GM18502 (cell line): ENCODE measurements at regions not wholly inside any gene's neighbourhood (a gene's known extent, or its start where the extent isn't known, plus 50 kb on each side); places are given as distances from the start of the nearest gene placed in this dataset.

Experiments used
- ATAC-seq: cut with Tn5 transposase; IDR thresholded peaks from one replicate; pipeline ENCODE4 v1.9.1; 2021; ENCODE audit warnings: mild to moderate bottlenecking; ENCODE audit not compliant: unreplicated experiment, poor library complexity

GRCh38 chr14:86723254-86723624 is 1193.3 kb downstream of the FLRT2 start:
- no peak for ATAC-seq

GRCh38 chr14:86722612-86723253 is 1192.8 kb downstream of the FLRT2 start:
- no peak for ATAC-seq

- no peak for ATAC-seq
Measured at GRCh38 chr14:86714575-86714974, 1184.6 kb downstream of the FLRT2 start.

- no peak for ATAC-seq
Measured at GRCh38 chr14:86714153-86714552, 1184.2 kb downstream of the FLRT2 start.

GRCh38 chr14:86712727-86713126 is 1182.8 kb downstream of the FLRT2 start:
- ATAC-seq = no peak

- no peak for ATAC-seq
Measured at GRCh38 chr14:86712176-86712575, 1182.2 kb downstream of the FLRT2 start.

GRCh38 chr14:86708846-86709339 is 1178.9 kb downstream of the FLRT2 start:
- no peak for ATAC-seq

GRCh38 chr14:86707071-86707470 is 1177.1 kb downstream of the FLRT2 start:
- ATAC-seq = no peak

GRCh38 chr14:86683561-86683960 is 1153.6 kb downstream of the FLRT2 start:
- ATAC-seq = no peak

- ATAC-seq = no peak
Measured at GRCh38 chr14:86675059-86675458, 1145.1 kb downstream of the FLRT2 start.

GRCh38 chr14:86673523-86673969 is 1143.6 kb downstream of the FLRT2 start:
- ATAC-seq = no peak

- ATAC-seq = no peak
Measured at GRCh38 chr14:86672080-86672479, 1142.1 kb downstream of the FLRT2 start.

- ATAC-seq = no peak
Measured at GRCh38 chr14:86665975-86666374, 1136.0 kb downstream of the FLRT2 start.

GRCh38 chr14:86662334-86662733 is 1132.4 kb downstream of the FLRT2 start:
- no peak for ATAC-seq

GRCh38 chr14:86654558-86655184 is 1124.7 kb downstream of the FLRT2 start:
- no peak for ATAC-seq

GRCh38 chr14:86652526-86652925 is 1122.6 kb downstream of the FLRT2 start:
- ATAC-seq = no peak

- ATAC-seq = no peak
Measured at GRCh38 chr14:86646696-86647690, 1117.0 kb downstream of the FLRT2 start.

GRCh38 chr14:86646125-86646524 is 1116.2 kb downstream of the FLRT2 start:
- no peak for ATAC-seq

- ATAC-seq = no peak
Measured at GRCh38 chr14:86641310-86641709, 1111.4 kb downstream of the FLRT2 start.

- ATAC-seq = no peak
Measured at GRCh38 chr14:86640288-86640687, 1110.3 kb downstream of the FLRT2 start.

- no peak for ATAC-seq
Measured at GRCh38 chr14:86639666-86640065, 1109.7 kb downstream of the FLRT2 start.
